AG04449 (cell line): ENCODE measurements at regions not wholly inside any gene's neighbourhood (a gene's known extent, or its start where the extent isn't known, plus 50 kb on each side); places are given as distances from the start of the nearest gene placed in this dataset.

Experiments
- CTCF ChIA-PET: fragments of 350-600 bp; formaldehyde crosslinking; extraction: SDS; loops from one replicate; lab custom pipeline; 2021; ENCODE audit warnings: antibody characterized with exemption; lab: Yijun Ruan, JAX
- POLR2A ChIA-PET: fragments of 400-600, 350-600 bp; formaldehyde crosslinking; extraction: SDS; loops from one replicate; lab custom pipeline; 2020; ENCODE audit warnings: antibody characterized with exemption, inconsistent platforms; lab: Yijun Ruan, JAX
- DNase-seq: peaks from one replicate; pipeline ENCODE4 v3.0.0-alpha.2; 2010; ENCODE audit warnings: low read depth, low spot score
- H3K4me3 ChIP-seq: 2 replicates; pipeline ENCODE4 v1.5.1; 2011; ENCODE audit warnings: low read depth, mild to moderate bottlenecking, control low read depth, low read length
- TF ChIP-seq, protein P1 (sequence below): IDR thresholded peaks from one replicate; pipeline ENCODE4 v1.5.1; 2011; ENCODE audit warnings: mild to moderate bottlenecking, moderate library complexity, low read length, control low read depth, inconsistent platforms; ENCODE audit not compliant: insufficient read depth; ENCODE audit errors: missing control alignments

DNA sequence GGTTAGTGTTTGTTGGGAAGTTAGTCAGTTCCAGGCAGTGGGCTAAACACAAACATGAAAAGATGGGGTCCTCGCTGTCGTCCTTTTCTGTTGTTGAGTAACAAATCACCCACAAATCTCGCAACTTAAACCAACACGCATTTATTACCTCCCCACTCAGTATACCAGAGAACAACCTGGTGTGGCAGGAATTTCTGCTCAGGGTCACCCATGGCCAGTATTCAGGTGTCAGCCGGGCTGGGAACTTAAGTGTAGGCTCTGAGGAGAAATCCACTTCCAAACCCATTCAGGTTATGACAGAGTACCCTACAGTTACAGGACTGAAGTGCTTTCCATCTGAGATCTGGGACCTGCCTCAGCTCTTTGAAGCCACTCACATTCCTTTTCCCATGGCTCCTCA, 73.6 kb upstream of the SP4 start:
- TF ChIP-seq, protein P1, sequence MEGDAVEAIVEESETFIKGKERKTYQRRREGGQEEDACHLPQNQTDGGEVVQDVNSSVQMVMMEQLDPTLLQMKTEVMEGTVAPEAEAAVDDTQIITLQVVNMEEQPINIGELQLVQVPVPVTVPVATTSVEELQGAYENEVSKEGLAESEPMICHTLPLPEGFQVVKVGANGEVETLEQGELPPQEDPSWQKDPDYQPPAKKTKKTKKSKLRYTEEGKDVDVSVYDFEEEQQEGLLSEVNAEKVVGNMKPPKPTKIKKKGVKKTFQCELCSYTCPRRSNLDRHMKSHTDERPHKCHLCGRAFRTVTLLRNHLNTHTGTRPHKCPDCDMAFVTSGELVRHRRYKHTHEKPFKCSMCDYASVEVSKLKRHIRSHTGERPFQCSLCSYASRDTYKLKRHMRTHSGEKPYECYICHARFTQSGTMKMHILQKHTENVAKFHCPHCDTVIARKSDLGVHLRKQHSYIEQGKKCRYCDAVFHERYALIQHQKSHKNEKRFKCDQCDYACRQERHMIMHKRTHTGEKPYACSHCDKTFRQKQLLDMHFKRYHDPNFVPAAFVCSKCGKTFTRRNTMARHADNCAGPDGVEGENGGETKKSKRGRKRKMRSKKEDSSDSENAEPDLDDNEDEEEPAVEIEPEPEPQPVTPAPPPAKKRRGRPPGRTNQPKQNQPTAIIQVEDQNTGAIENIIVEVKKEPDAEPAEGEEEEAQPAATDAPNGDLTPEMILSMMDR, result no peak
- DNase-seq, result no peak
- ChIA-PET POLR2A (no interaction called here), CTCF (no interaction called here)
- H3K4me3 ChIP-seq, result no peak overlapping the region

DNA sequence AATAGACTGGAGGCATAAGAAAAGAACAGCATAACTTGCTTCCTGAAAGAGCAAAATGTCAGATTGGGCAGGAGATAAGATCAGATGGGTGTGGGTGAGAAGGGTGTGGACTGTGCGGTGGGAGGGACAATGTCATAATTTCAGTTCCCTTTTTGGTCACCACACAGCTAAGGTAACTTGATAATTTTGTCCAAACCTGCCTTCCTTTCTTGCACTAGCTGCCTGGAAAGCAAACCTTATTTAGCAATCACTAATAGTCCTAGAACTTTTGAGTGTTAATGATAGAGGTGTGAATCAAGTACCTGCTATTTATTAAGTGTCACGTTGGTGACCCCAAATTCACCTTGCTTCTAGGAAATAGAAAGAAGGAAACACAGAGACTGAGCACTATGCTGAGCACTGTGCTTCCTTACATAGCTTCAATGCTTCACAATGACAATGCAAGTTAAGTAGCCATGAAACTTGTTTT, 72.4 kb upstream of the SP4 start:
- no peak overlapping the region for H3K4me3 ChIP-seq
- POLR2A ChIA-PET, result no interaction called here
- DNase-seq, result no peak
- CTCF ChIA-PET, result no interaction called here
- TF ChIP-seq, protein P1, result no peak

DNA sequence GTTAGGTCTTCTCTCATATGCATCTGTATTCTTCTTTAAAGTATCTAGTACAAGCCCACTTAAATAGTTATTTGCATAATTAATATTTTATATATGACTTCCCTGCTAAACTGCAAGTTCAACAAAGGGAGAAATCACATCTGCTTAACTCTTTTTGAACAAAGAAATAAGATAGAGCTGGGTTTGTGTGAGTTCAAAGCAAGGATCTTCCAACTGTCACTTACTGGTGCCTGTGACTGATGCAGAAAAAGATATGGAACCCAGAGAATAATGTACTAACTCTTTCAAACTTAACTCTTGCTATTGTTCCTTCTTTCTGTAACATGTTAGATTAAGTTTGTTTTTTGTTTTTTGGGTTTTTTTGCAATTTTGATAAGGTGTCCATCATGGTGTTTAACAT, 71.3 kb upstream of the SP4 start:
- POLR2A ChIA-PET, result no interaction called here

GRCh38 chr7:21357151-21358097, 70.5 kb upstream of the SP4 start:
- CTCF ChIA-PET, result no interaction called here

More for the DNA sequence above, 71.3 kb upstream of the SP4 start:
- no peak for DNase-seq
- TF ChIP-seq, protein P1, result no peak
- no peak overlapping the region for H3K4me3 ChIP-seq
- CTCF ChIA-PET, result no interaction called here

GRCh38 chr7:21358648-21359047, 69.2 kb upstream of the SP4 start:
- no peak for DNase-seq
- TF ChIP-seq, protein P1, result no peak
- POLR2A ChIA-PET, result no interaction called here
- CTCF ChIA-PET, result no interaction called here
- H3K4me3 ChIP-seq, result no peak overlapping the region

More at GRCh38 chr7:21357151-21358097, 70.5 kb upstream of the SP4 start:
- TF ChIP-seq, protein P1, result no peak
- H3K4me3 ChIP-seq, result no peak overlapping the region
- POLR2A ChIA-PET, result no interaction called here
- no peak for DNase-seq

DNA sequence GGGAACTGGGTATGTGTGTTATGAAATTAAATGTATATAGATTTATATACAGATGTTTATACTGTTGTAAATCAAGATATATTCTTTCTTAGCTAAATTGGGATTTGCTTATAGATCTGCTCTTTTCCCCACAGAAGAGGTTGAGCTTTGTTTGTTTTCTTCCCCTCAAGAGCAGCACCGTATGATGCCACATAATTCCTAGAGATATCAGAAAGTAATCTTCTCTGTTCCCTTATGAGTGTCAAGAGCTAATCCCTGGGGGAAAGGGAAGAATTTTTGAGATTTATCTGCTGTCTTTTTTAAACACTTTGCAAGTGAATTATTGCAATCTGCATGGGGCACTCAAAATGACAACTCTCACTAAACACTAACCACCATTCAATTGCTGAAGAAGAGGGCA, 68.7 kb upstream of the SP4 start:
- DNase-seq, result no peak
- ChIA-PET POLR2A (no interaction called here), CTCF (no interaction called here)
- TF ChIP-seq, protein P1, result no peak
- H3K4me3 ChIP-seq, result no peak overlapping the region
